ENCODE measurements at regions not wholly inside any gene's neighbourhood (a gene's known extent, or its start where the extent isn't known, plus 50 kb on each side); places are given as distances from the start of the nearest gene placed in this dataset.
"Not testable (repeated sequence)": the region's sequence is repeated elsewhere in the genome, so short reads cannot be mapped to it uniquely, and the experiment has no call there.

DNA sequence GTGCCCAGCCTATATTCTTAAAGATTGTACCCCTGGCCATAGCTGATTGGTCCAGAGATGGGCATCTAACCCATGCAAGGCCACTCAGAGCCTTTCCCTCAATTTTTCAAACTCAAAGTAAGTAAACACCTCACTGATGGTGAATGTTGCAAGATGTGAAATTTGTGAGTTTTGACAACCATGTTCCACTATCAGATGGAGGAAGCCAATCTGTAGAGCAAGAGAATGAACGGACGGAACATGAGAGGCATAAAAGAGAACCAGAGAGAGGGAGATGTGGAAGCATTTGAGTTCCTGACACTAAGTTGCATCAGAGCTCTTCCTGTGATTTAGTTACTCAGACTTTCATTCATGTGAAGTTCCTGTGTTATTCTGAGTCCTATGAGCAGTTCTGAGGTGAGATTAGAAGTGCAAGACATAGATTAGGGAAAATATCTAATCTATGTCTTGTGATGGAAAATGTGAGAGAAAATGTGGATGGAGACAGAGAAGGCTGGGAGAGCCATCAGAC, 73.3 kb downstream of the PRSS23 start:
- Histone ChIP-seq H3K4me1 (no peaks in the 10 kb centered on the region), H3K27ac (no peak overlapping the region), H3K36me3 (no peaks in the 10 kb centered on the region), H3K27me3 (no peaks in the 10 kb centered on the region), H3K4me3 (no peak overlapping the region), H3K9me3 (no peaks in the 10 kb centered on the region)
- no peak for DNase-seq (ENCODE audit: low spot score in 2 of 2)
- intact Hi-C loops (cut with DNase I; ENCODE audit: low total_unique reads): no loop called here
- TF ChIP-seq CTCF (IDR thresholded peaks at IDR 0.05) (no peak), POLR2AphosphoS5 (IDR thresholded peaks at IDR 0.05) (no peak), POLR2A (IDR thresholded peaks at IDR 0.05) (no peak)

GRCh38 chr11:86874304-86875056, 74.1 kb downstream of the PRSS23 start:
- intact Hi-C loops (cut with DNase I; ENCODE audit: low total_unique reads): no loop called here
- no peaks in the 10 kb centered on the region for H3K9me3 ChIP-seq
- H3K27ac ChIP-seq: no peak overlapping the region
- no peak for DNase-seq (ENCODE audit: low spot score in 2 of 2)
- no peaks in the 10 kb centered on the region for H3K27me3 ChIP-seq
- TF ChIP-seq POLR2A (IDR thresholded peaks at IDR 0.05) (no peak), POLR2AphosphoS5 (IDR thresholded peaks at IDR 0.05) (no peak), CTCF (IDR thresholded peaks at IDR 0.05) (no peak)
- H3K4me1 ChIP-seq: no peaks in the 10 kb centered on the region
- no peak overlapping the region for H3K4me3 ChIP-seq
- no peaks in the 10 kb centered on the region for H3K36me3 ChIP-seq

DNA sequence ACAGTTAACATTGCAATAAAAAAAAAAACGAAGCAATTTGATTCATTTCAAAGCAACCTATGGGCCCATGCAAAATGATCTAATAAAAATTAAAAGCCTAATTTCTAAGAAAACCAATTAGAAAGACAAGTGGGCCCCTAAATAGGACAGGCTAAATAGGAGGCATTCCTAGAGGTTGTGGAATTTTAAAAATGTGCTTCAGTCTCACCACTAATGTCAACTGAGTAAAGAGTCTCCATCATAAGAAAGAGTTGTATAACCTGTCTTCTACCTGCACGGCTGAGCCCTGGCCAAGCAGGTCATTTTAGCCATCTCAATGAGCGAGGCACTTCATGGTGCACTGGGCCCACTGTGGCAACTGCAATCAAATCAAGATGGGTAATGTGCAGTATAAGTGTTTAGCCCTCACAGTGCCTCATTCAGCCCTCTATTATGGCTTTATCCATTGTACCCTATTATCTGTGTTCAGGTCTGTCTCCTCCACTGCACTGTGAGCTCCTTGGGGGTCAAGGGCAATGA, 76.4 kb downstream of the PRSS23 start:
- TF ChIP-seq CTCF (IDR thresholded peaks at IDR 0.05) (no peak), POLR2A (IDR thresholded peaks at IDR 0.05) (no peak), POLR2AphosphoS5 (IDR thresholded peaks at IDR 0.05) (no peak)
- H3K4me1 ChIP-seq: no peaks in the 10 kb centered on the region
- DNase-seq (ENCODE audit: low spot score in 2 of 2): no peak
- H3K4me3 ChIP-seq: no peak overlapping the region
- intact Hi-C loops (cut with DNase I; ENCODE audit: low total_unique reads): no loop called here
- no peaks in the 10 kb centered on the region for H3K36me3 ChIP-seq
- no peaks in the 10 kb centered on the region for H3K9me3 ChIP-seq
- no peaks in the 10 kb centered on the region for H3K27me3 ChIP-seq
- H3K27ac ChIP-seq: no peak overlapping the region

DNA sequence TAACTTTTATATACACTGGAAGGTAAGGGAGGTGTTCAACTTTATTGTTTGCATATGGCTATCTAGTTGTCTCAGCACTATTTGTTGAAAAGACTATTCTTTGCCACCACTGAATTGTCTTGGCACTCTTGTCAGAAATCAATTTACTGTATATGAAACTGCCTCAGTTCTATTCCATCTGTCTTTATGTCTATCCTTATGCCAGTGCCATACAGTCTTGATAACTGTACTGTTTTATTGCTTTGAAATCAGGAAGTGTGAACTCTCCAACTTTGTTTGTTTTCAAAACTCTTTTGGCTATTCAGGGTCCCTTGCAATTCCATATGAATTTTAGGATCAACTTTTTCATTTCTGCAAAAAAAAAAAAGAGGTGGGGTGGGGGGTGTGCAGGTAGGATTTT, 77.2 kb downstream of the PRSS23 start:
- H3K36me3 ChIP-seq: no peaks in the 10 kb centered on the region
- no peak overlapping the region for H3K4me3 ChIP-seq
- DNase-seq (ENCODE audit: low spot score in 2 of 2): no peak
- H3K27ac ChIP-seq: no peak overlapping the region
- no peaks in the 10 kb centered on the region for H3K4me1 ChIP-seq
- intact Hi-C loops (cut with DNase I; ENCODE audit: low total_unique reads): no loop called here
- TF ChIP-seq POLR2A (IDR thresholded peaks at IDR 0.05) (no peak), POLR2AphosphoS5 (IDR thresholded peaks at IDR 0.05) (no peak), CTCF (IDR thresholded peaks at IDR 0.05) (no peak)
- H3K27me3 ChIP-seq: no peaks in the 10 kb centered on the region
- H3K9me3 ChIP-seq: no peaks in the 10 kb centered on the region

DNA sequence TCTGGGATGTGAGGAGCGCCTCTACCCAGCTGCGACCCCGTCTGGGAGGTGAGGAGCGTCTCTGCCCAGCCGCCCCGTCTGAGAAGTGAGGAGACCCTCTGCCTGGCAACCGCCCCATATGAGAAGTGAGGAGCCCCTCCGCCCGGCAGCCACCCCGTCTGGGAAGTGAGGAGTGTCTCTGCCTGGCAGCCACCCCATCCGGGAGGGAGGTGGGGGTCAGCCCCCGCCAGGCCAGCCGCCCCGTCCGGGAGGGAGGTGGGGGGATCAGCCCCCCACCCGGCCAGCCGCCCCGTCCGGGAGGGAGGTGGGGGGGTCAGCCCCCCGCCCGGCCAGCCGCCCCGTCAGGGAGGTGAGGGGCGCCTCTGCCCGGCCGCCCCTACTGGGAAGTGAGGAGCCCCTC, 76.0 kb downstream of the FZD4 start:
- DNase-seq (ENCODE audit: low spot score in 2 of 2); H3K4me1 ChIP-seq; intact Hi-C loops (cut with DNase I; ENCODE audit: low total_unique reads); H3K36me3 ChIP-seq; H3K9me3 ChIP-seq; H3K27me3 ChIP-seq; H3K4me3 ChIP-seq; H3K27ac ChIP-seq: not testable (repeated sequence)
